ENCODE measurements at regions not wholly inside any gene's neighbourhood (a gene's known extent, or its start where the extent isn't known, plus 50 kb on each side); places are given as distances from the start of the nearest gene placed in this dataset.

DNA sequence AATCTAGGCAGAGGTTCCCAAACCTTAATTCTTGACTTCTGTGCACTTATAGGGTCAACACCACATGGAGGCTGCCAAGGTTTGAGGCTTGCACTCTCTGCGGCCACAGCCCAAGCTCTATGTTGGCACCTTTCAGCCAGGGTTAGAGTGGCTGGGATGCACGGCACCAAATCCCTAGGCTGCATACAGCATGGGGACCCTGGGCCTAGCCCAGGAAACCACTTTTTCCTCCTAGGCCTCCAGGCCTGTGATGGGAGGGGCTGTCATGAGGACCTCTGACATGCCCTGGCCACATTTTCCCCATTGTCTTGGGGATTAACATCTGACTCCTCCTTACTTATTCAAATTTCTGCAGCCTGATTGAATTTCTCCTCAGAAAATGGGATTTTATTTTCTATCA, 165.4 kb downstream of the SI start:
- WGBS (ENCODE audit: insufficient coverage, low coverage, missing lambda C conversion rate): 5% methylated on average over 2 of the region's 2 CpGs
- no peak for ATAC-seq
- BruUV-seq (replicated peaks): no TSS peak

More for the DNA sequence above, 165.4 kb downstream of the SI start:
- H3K79me2 ChIP-seq (ENCODE audit: control insufficient read depth, insufficient read depth, low read length): no peaks in the 10 kb centered on the region
- in situ Hi-C loops (cut with MboI): no loop called here
- CTCF ChIA-PET (ENCODE audit: low intra/inter-chr PET ratio): no interaction called here
- no peaks in the 10 kb centered on the region for H3K9me1 ChIP-seq (ENCODE audit: control insufficient read depth, insufficient read depth, low read length)
- DNase-seq (ENCODE audit: extremely low read depth in 1 of 4, low spot score in 3 of 4) (no peak), FAIRE-seq (no peak)
- no peaks in the 10 kb centered on the region for H3K27me3 ChIP-seq (ENCODE audit: control insufficient read depth in 2 of 2, insufficient read depth in 2 of 2, low read length in 2 of 2)
- H3K4me3 ChIP-seq: no peak overlapping the region
- no peaks in the 10 kb centered on the region for H4K20me1 ChIP-seq (replicated peaks; ENCODE audit: control insufficient read depth, insufficient read depth, low read length)
- POLR2A ChIA-PET: no interaction called here
- H3K4me2 ChIP-seq (ENCODE audit: insufficient read depth, low read length): no peak overlapping the region
- TF ChIP-seq ZNF695 (CRISPR knock-in tag; IDR thresholded peaks at IDR 0.05) (no peak), ATF2 (CRISPR knock-in tag; IDR thresholded peaks at IDR 0.05) (no peak), KDM5B (IDR thresholded peaks at IDR 0.05; ENCODE audit: insufficient replicate concordance, low read depth, low read length) (no peak), BMI1 (IDR thresholded peaks at IDR 0.05; ENCODE audit: low read length) (no peak), ELF1 (tag; IDR thresholded peaks at IDR 0.05) (no peak), NKRF (IDR thresholded peaks at IDR 0.05; ENCODE audit: borderline replicate concordance) (no peak), ZNF217 (CRISPR knock-in tag; IDR thresholded peaks at IDR 0.05) (no peak), MCM2 (IDR thresholded peaks at IDR 0.05; ENCODE audit: low read depth) (no peak), CXXC5 (CRISPR knock-in tag; IDR thresholded peaks at IDR 0.05) (no peak), ZNF518B (CRISPR knock-in tag; IDR thresholded peaks at IDR 0.05) (no peak), ZFP36 (IDR thresholded peaks at IDR 0.05; ENCODE audit: low read depth, low read length, partially characterized antibody) (no peak), HSF4 (CRISPR knock-in tag; IDR thresholded peaks at IDR 0.05; ENCODE audit: borderline replicate concordance) (no peak), ZNF311 (CRISPR knock-in tag; IDR thresholded peaks at IDR 0.05) (no peak)
- TF ChIP-seq, protein P1, sequence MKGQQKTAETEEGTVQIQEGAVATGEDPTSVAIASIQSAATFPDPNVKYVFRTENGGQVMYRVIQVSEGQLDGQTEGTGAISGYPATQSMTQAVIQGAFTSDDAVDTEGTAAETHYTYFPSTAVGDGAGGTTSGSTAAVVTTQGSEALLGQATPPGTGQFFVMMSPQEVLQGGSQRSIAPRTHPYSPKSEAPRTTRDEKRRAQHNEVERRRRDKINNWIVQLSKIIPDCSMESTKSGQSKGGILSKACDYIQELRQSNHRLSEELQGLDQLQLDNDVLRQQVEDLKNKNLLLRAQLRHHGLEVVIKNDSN (CRISPR knock-in tag; IDR thresholded peaks at IDR 0.05): no peak
- no peak overlapping the region for H3K9ac ChIP-seq (ENCODE audit: insufficient read depth in 1 of 2, low read depth in 2 of 2, low read length in 2 of 2)
- no peak overlapping the region for H2AFZ ChIP-seq (ENCODE audit: low read depth, low read length)
- intact Hi-C loops (cut with micrococcal nuclease): no loop called here
- no peaks in the 10 kb centered on the region for H3K36me3 ChIP-seq (ENCODE audit: control insufficient read depth, insufficient read depth, low read length)
- no peaks in the 10 kb centered on the region for H3K9me3 ChIP-seq (replicated peaks; ENCODE audit: control insufficient read depth, insufficient read depth, low read depth, low read length)
- H3K27ac ChIP-seq (ENCODE audit: extremely low read depth, low read depth, low read length): no peak overlapping the region
- no peaks in the 10 kb centered on the region for H3K4me1 ChIP-seq (replicated peaks in 1 of 2; ENCODE audit: control insufficient read depth in 2 of 2, insufficient read depth in 2 of 2, low read length in 2 of 2)
